Esophagus muscularis mucosa (tissue), 3 donors: ENCODE measurements at regions not wholly inside any gene's neighbourhood (a gene's known extent, or its start where the extent isn't known, plus 50 kb on each side); places are given as distances from the start of the nearest gene placed in this dataset.

ENCODE experiments used
- CTCF ChIP-seq, 3 experiments: fragments of 200-600 bp in 2 of 3; fragments of 450-650 bp in 1 of 3; sonication (generic) in 2 of 3; IDR thresholded peaks; one replicate each; pipeline ENCODE4 v1.5.1; 2017 to 2019; ENCODE audit warnings: antibody characterized with exemption in 3 of 3, mild to moderate bottlenecking in 2 of 3, moderate library complexity in 1 of 3
- POLR2A ChIP-seq: fragments of 450-650 bp; IDR thresholded peaks from one replicate; pipeline ENCODE4 v1.6.1; 2017; ENCODE audit warnings: antibody characterized with exemption, moderate library complexity, mild to moderate bottlenecking, low read depth
- POLR2AphosphoS5 ChIP-seq, 2 donors: sonication (generic); formaldehyde crosslinking; IDR thresholded peaks; one replicate each; pipeline ENCODE4 v1.6.1; 2017; ENCODE audit warnings: antibody characterized with exemption in 2 of 2

GRCh38 chr5:130270786-130271185, 366.5 kb downstream of the CHSY3 start:
- TF ChIP-seq POLR2A (no peak), CTCF (IDR thresholded peaks at IDR 0.05) (no peak), POLR2AphosphoS5 (IDR thresholded peaks at IDR 0.05) (no peak)
